SK-N-MC (cell line): ENCODE measurements at regions not wholly inside any gene's neighbourhood (a gene's known extent, or its start where the extent isn't known, plus 50 kb on each side); places are given as distances from the start of the nearest gene placed in this dataset.

Experiments
- EZH2 ChIP-seq: fragments of 200-600 bp; sonication (generic); IDR thresholded peaks from one replicate; pipeline ENCODE4 v1.6.1; 2017; ENCODE audit warnings: antibody characterized with exemption
- FOXP2 ChIP-seq: optimal IDR thresholded peaks from 2 replicates; pipeline ENCODE3; 2011; ENCODE audit warnings: mild to moderate bottlenecking, moderate library complexity; ENCODE audit not compliant: insufficient read depth; ENCODE audit errors: extremely low read length, control extremely low read depth
- POLR2AphosphoS5 ChIP-seq: IDR thresholded peaks from 2 replicates; pipeline ENCODE4 v1.6.1; 2012; ENCODE audit warnings: mild to moderate bottlenecking, low read depth, low read length, borderline replicate concordance

DNA sequence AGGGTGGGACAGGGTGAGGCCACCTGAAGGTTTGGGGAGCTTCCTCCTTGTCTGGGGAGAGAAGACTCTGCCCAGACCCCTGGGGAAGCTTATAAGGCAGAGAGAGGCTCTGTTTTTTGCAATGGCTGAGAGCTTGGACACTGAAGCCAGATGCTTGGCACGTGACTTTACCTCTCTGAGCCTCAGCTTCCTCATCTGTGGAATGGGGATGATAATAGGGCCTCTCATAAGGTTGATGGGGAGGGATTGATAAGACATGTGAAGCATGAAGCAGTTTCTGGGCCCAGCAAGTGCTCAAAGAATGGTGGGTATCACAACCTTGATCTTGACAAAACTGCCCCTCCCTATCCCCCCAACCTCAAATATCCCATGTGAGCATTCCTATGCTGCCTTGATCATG, 195.4 kb upstream of the LHX5 start:
- no peak for TF ChIP-seq EZH2
- TF ChIP-seq POLR2AphosphoS5 = no peak
- no peak for TF ChIP-seq FOXP2
